NT2/D1 (cell line): ENCODE measurements at regions not wholly inside any gene's neighbourhood (a gene's known extent, or its start where the extent isn't known, plus 50 kb on each side); places are given as distances from the start of the nearest gene placed in this dataset.
"Not testable (repeated sequence)": the region's sequence is repeated elsewhere in the genome, so short reads cannot be mapped to it uniquely, and the experiment has no call there.

ENCODE experiments used
- DNase-seq: peaks from one replicate; pipeline ENCODE4 v3.0.0-alpha.2; 2011; ENCODE audit warnings: low read depth, low spot score
- H3K27me3 ChIP-seq: 2 replicates; pipeline ENCODE4 v1.6.0; 2011; ENCODE audit warnings: mild to moderate bottlenecking; ENCODE audit not compliant: insufficient read length, insufficient read depth
- H3K36me3 ChIP-seq: 2 replicates; pipeline ENCODE4 v1.6.1; 2011; ENCODE audit warnings: mild to moderate bottlenecking, low read length, mixed read lengths; ENCODE audit not compliant: insufficient read depth, insufficient read length
- H3K4me1 ChIP-seq: 2 replicates; pipeline ENCODE4 v1.5.1; 2011; ENCODE audit not compliant: insufficient read depth, insufficient read length
- H3K4me3 ChIP-seq: 2 replicates; pipeline ENCODE4 v1.5.1; 2011; ENCODE audit warnings: low read depth; ENCODE audit not compliant: insufficient read length
- H3K9ac ChIP-seq: 2 replicates; pipeline ENCODE4 v1.6.0; 2011; ENCODE audit warnings: low read depth; ENCODE audit not compliant: insufficient read length
- H3K9me3 ChIP-seq: 2 replicates; pipeline ENCODE4 v1.5.1; 2011; ENCODE audit warnings: mild to moderate bottlenecking, low read length; ENCODE audit not compliant: insufficient read depth
- SUZ12 ChIP-seq: IDR thresholded peaks from 2 replicates; pipeline ENCODE4 v1.6.1; 2011; ENCODE audit not compliant: insufficient read length, insufficient read depth; ENCODE audit errors: extremely low read depth
- YY1 ChIP-seq: IDR thresholded peaks from 2 replicates; pipeline ENCODE4 v1.6.1; 2011; ENCODE audit not compliant: insufficient read length, insufficient read depth
- ZNF274 ChIP-seq: IDR thresholded peaks from 2 replicates; pipeline ENCODE4 v1.6.1; 2011; ENCODE audit warnings: mild to moderate bottlenecking, low read depth, low read length

DNA sequence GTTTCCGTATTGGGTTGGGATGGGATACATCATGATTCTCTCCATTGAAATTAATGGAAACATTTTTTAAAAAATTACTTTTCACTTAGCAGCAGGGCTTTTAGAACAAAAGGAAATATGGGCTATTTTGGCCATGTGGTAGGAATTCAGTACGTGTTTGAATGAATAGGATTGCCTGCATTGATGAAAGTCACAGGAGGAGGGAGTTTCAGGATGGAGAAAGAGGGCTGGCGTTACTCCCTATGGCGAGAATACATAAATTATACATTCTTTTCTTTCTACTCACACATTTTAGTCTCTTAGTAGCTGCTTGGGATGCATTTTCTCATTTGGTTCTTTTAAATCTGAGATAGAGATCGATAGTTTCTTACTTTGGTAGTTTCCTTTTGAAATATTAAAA is 100.3 kb upstream of the PDHA1 start:
- DNase-seq = no peak
- Histone ChIP-seq H3K36me3 (no peaks in the 10 kb centered on the region), H3K27me3 (no peaks in the 10 kb centered on the region), H3K9me3 (peaks cover 23% of the 10 kb centered on the region; the same call in 1 of the 2 replicates), H3K4me1 (no peaks in the 10 kb centered on the region), H3K4me3 (no peak overlapping the region), H3K9ac (no peak overlapping the region)
- no peak for TF ChIP-seq SUZ12
- TF ChIP-seq ZNF274 = no peak
- no peak for TF ChIP-seq YY1

DNA sequence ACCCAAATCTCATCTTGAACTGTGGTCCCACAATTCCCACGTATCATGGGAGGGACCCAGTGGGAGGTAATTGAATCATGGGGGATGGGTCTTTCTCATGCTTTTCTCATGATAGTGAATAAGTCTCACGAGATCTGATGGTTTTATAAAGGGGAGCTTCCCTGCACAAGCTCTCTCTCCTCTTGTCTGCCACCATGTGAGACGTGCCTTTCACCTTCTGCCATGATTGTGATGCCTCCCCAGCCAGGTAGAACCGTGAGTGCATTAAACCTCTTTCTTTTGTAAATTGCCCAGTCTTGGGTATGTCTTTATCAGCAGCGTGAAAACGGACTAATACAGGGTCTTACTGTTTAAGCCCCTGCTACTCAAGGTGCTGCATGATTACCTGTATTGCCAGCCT is 98.8 kb upstream of the PDHA1 start:
- peaks cover 28% of the 10 kb centered on the region; the same call in 1 of the 2 replicates for H3K9me3 ChIP-seq
- DNase-seq = not testable (repeated sequence)

DNA sequence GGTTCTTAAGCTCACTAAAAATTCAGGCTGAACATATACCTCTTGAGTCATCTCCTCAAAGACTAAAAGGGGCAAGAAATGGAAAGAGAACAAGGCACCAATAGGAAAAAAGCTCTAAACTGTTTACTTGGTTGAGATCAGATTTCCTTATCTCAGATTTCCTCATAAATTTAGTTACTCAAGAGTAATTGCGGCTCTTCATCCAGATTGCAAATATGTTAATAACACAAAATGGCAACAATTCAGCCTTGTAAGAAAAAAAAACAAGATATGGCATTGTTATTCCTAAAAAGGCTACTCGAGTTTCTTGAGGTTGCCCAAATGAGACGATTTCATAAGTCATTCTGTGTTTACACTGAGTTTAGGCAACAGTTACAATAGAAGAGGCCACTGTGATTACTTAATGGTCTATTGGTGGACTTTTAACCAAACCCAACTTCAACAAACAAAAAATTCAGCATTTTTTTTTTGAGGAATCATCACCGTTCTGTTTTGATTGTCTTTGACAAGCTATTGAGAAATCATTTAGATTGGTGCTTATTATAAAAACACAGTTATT is 97.9 kb upstream of the PDHA1 start:
- no peak for DNase-seq

More for the DNA sequence above, 98.8 kb upstream of the PDHA1 start:
- H3K9ac ChIP-seq, H3K27me3 ChIP-seq, H3K4me1 ChIP-seq, H3K4me3 ChIP-seq, H3K36me3 ChIP-seq: not testable (repeated sequence)

DNA sequence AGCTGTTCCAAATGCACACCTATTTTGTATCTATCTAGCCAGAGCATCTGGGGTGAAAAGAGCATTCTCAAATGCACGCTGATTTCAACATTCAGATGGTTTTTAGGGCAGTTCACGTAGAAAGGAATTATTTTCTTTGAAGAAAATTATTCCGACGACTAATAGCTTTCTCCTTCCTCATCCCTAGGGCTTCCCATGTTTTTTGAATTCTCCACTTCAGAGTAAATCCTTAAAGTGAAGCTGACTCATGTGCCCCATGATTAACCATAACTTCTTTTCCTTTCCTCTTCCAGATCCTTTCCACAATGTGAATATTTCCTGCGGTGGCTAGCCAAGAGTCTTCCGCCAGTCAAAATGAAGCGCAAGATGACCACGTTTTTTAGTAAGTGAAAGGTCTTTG is 86.7 kb upstream of the PDHA1 start:
- Histone ChIP-seq H3K9me3 (peaks cover 11% of the 10 kb centered on the region; the same call in 1 of the 2 replicates), H3K4me1 (no peaks in the 10 kb centered on the region), H3K27me3 (no peaks in the 10 kb centered on the region), H3K4me3 (no peak overlapping the region), H3K36me3 (no peaks in the 10 kb centered on the region), H3K9ac (no peak overlapping the region)
- no peak for DNase-seq
- TF ChIP-seq YY1 (no peak), ZNF274 (no peak)

More for the DNA sequence above, 97.9 kb upstream of the PDHA1 start:
- no peaks in the 10 kb centered on the region for H3K4me1 ChIP-seq
- no peak overlapping the region for H3K4me3 ChIP-seq
- TF ChIP-seq YY1 (no peak), ZNF274 (no peak), SUZ12 (no peak)
- no peaks in the 10 kb centered on the region for H3K36me3 ChIP-seq
- H3K9me3 ChIP-seq = peaks cover 26% of the 10 kb centered on the region; the same call in 1 of the 2 replicates
- no peaks in the 10 kb centered on the region for H3K27me3 ChIP-seq
- H3K9ac ChIP-seq = no peak overlapping the region

DNA sequence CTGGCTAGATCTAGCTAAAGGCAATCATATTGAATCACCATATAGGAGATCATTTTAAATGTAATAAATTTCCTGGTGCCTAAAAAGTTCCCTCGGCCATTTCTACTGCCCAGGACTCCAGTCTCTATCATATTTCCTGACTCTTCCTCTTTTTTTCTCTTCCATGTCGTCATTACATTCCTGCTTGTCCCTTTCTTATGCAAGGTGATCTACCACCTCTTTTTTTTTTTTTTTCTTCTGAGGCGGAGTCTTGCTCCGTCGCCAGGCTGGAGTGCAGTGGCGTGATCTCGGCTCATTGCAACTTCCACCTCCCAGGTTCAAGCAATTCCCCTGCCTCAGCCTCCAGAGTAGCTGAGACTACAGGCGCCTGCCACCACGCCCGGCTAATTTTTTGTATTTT is 82.7 kb upstream of the PDHA1 start:
- not testable (repeated sequence) for H3K9ac ChIP-seq, H3K9me3 ChIP-seq, H3K4me1 ChIP-seq, H3K4me3 ChIP-seq, H3K36me3 ChIP-seq, H3K27me3 ChIP-seq
- peak; percentile 5 for DNase-seq

DNA sequence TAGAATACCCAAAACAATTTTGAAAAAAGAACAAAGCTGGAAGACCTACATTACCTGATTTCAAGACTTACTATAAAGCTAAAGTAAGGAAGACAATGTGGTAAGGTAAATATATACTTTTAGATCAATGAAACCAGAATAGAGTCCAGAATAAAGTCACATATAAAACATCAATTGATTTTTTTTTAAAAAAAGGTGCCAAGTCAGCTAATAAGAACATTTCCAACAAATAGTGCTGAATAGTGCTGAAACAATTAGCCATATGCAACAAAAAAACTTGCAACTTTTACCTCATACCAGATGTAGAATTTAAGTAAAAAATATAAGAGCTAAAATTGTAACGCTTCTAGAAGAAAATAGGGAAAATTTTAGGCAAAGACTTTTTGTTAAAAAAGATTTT is 73.0 kb upstream of the PDHA1 start:
- no peak overlapping the region for H3K4me3 ChIP-seq
- TF ChIP-seq ZNF274 (no peak), YY1 (no peak), SUZ12 (no peak)
- no peaks in the 10 kb centered on the region for H3K36me3 ChIP-seq
- H3K4me1 ChIP-seq = no peaks in the 10 kb centered on the region
- no peak overlapping the region for H3K9ac ChIP-seq
- H3K27me3 ChIP-seq = no peaks in the 10 kb centered on the region
- H3K9me3 ChIP-seq = no peaks in the 10 kb centered on the region
- no peak for DNase-seq

DNA sequence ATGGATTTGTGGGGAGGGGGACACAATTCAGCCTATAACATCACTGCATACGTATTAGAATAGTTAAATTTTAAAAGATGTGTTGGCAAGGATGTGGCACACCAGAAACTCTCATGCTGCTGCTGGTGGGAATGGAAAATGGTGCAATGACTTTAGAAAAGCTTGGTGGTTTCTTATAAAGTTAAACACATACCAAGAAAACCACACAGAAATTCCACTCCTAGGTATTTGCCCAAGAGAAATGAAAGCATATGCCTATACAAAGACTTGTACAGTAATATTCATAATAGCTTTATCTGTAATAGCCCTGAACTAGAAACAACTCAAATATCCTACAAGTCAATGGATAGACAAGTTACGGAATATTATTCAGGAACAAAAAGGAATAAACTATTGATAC is 71.3 kb upstream of the PDHA1 start:
- Histone ChIP-seq H3K4me3 (no peak overlapping the region), H3K36me3 (no peaks in the 10 kb centered on the region), H3K4me1 (no peaks in the 10 kb centered on the region), H3K27me3 (no peaks in the 10 kb centered on the region), H3K9me3 (no peaks in the 10 kb centered on the region), H3K9ac (no peak overlapping the region)
- DNase-seq = no peak
- TF ChIP-seq ZNF274 = no peak
- no peak for TF ChIP-seq YY1
- TF ChIP-seq SUZ12 = no peak

DNA sequence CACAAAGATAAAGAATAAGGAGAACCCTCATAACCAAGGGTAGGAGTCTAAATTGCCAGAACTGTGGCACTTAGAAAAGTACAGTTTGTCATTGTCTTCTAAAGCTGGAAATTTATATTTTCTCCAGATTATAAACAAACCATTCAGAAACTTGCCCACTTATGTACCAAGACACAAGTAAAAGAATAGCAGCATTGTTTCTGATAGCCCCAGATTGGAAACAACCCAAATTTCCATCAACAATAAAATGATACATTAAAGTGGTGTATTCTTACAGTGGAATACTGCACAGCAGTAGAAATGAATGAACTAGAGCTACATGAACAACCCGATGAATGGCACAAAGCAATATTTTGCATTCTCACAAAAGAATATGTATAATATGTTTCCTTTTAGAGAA is 63.1 kb upstream of the PDHA1 start:
- Histone ChIP-seq H3K36me3 (no peaks in the 10 kb centered on the region), H3K9ac (no peak overlapping the region), H3K27me3 (no peaks in the 10 kb centered on the region), H3K4me1 (no peaks in the 10 kb centered on the region), H3K4me3 (no peak overlapping the region), H3K9me3 (peaks cover 4% of the 10 kb centered on the region; the same call in 1 of the 2 replicates)
- TF ChIP-seq YY1 = no peak
- no peak for TF ChIP-seq ZNF274
- TF ChIP-seq SUZ12 = no peak
- DNase-seq = no peak
